Fibroblast of villous mesenchyme (primary cell): ENCODE measurements at regions not wholly inside any gene's neighbourhood (a gene's known extent, or its start where the extent isn't known, plus 50 kb on each side); places are given as distances from the start of the nearest gene placed in this dataset.

Experiments
- DNase-seq: peaks from one replicate; pipeline ENCODE4 v3.0.0-alpha.2; 2010; ENCODE audit warnings: low read depth
- H3K4me3 ChIP-seq: 2 replicates; pipeline ENCODE4 v1.5.1; 2011; ENCODE audit warnings: low read depth, mild to moderate bottlenecking, low read length
- CTCF ChIP-seq: IDR thresholded peaks from 2 replicates; pipeline ENCODE4 v1.5.1; 2012; ENCODE audit warnings: low read depth, mild to moderate bottlenecking, low read length; ENCODE audit not compliant: insufficient read depth

GRCh38 chr6:167469101-167469500 is 144.2 kb downstream of the TTLL2 start:
- no peak for TF ChIP-seq CTCF
- DNase-seq, result no peak
- no peak overlapping the region for H3K4me3 ChIP-seq

- TF ChIP-seq CTCF, result no peak
- no peak overlapping the region for H3K4me3 ChIP-seq
- no peak for DNase-seq
Observed at GRCh38 chr6:167469672-167470071, 144.8 kb downstream of the TTLL2 start.

GRCh38 chr6:167470101-167470835 is 145.4 kb downstream of the TTLL2 start:
- no peak overlapping the region for H3K4me3 ChIP-seq
- no peak for TF ChIP-seq CTCF
- no peak for DNase-seq

- TF ChIP-seq CTCF, result no peak
- no peak overlapping the region for H3K4me3 ChIP-seq
- DNase-seq, result no peak
Observed at GRCh38 chr6:167470836-167471547, 146.1 kb downstream of the TTLL2 start.

GRCh38 chr6:167471548-167471930 is 146.7 kb downstream of the TTLL2 start:
- TF ChIP-seq CTCF, result no peak
- DNase-seq, result no peak
- no peak overlapping the region for H3K4me3 ChIP-seq

- DNase-seq, result no peak
- TF ChIP-seq CTCF, result no peak
- no peak overlapping the region for H3K4me3 ChIP-seq
Observed at GRCh38 chr6:167472148-167472547, 147.3 kb downstream of the TTLL2 start.

- no peak for TF ChIP-seq CTCF
- DNase-seq, result no peak
Observed at GRCh38 chr6:167472880-167473279, 148.0 kb downstream of the TTLL2 start.

More at GRCh38 chr6:167472880-167473279, 148.0 kb downstream of the TTLL2 start:
- no peak overlapping the region for H3K4me3 ChIP-seq
